Neural cell (in vitro differentiated cells): ENCODE measurements at regions not wholly inside any gene's neighbourhood (a gene's known extent, or its start where the extent isn't known, plus 50 kb on each side); places are given as distances from the start of the nearest gene placed in this dataset.

ENCODE experiments used
- H2AFZ ChIP-seq: fragments of 200-600, 300-800 bp; sonication (generic), shearing (Covaris generic); 2 replicates; pipeline ENCODE4 v1.6.0; 2014; ENCODE audit warnings: low read depth, mild to moderate bottlenecking, antibody characterized with exemption, low read length, moderate library complexity
- H3F3A ChIP-seq: fragments of 200-600 bp; shearing (Covaris generic); 2 replicates; pipeline ENCODE4 v1.6.1; 2016; ENCODE audit warnings: mild to moderate bottlenecking, moderate library complexity, mixed read lengths, antibody characterized with exemption, low read length; ENCODE audit not compliant: insufficient read depth, poor library complexity, severe bottlenecking
- H3K27ac ChIP-seq: fragments of 200-600, 300-800 bp; sonication (generic), shearing (Covaris generic); 2 replicates; pipeline ENCODE4 v1.5.1; 2014; ENCODE audit warnings: mild to moderate bottlenecking, low read length, moderate library complexity
- H3K27me3 ChIP-seq: fragments of 300-800, 200-600 bp; sonication (generic), shearing (Covaris generic); 2 replicates; pipeline ENCODE4 v1.6.0; 2014; ENCODE audit warnings: mild to moderate bottlenecking, low read depth, low read length, moderate library complexity; ENCODE audit not compliant: insufficient read depth
- H3K36me3 ChIP-seq: fragments of 300-800, 200-600 bp; sonication (generic), shearing (Covaris generic); 2 replicates; pipeline ENCODE4 v1.5.1; 2014; ENCODE audit warnings: mild to moderate bottlenecking, antibody characterized with exemption, low read length, moderate library complexity; ENCODE audit not compliant: insufficient read depth
- H3K4me2 ChIP-seq: fragments of 300-800, 200-600 bp; sonication (generic), shearing (Covaris generic); 2 replicates; pipeline ENCODE4 v1.6.0; 2014; ENCODE audit warnings: mild to moderate bottlenecking, low read length
- H3K4me3 ChIP-seq: fragments of 300-800, 200-600 bp; sonication (generic), shearing (Covaris generic); 2 replicates; pipeline ENCODE4 v1.5.1; 2014; ENCODE audit warnings: mild to moderate bottlenecking, low read length, moderate library complexity
- H3K79me2 ChIP-seq: fragments of 200-600 bp; shearing (Covaris generic); replicated peaks from 2 replicates; pipeline ENCODE4 v1.6.0; 2014; ENCODE audit warnings: mild to moderate bottlenecking, low read length, moderate library complexity; ENCODE audit not compliant: insufficient read depth
- H3K9ac ChIP-seq: fragments of 300-800, 200-600 bp; sonication (generic), shearing (Covaris generic); 2 replicates; pipeline ENCODE4 v1.6.1; 2016; ENCODE audit warnings: mild to moderate bottlenecking, low read length, mixed read lengths
- H3K9me2 ChIP-seq: fragments of 200-600 bp; shearing (Covaris generic); 2 replicates; pipeline ENCODE4 v1.6.1; 2016; ENCODE audit warnings: mild to moderate bottlenecking, low read length, mixed read lengths; ENCODE audit not compliant: insufficient read depth
- H3K9me3 ChIP-seq: fragments of 200-600, 300-800 bp; sonication (generic), shearing (Covaris generic); 2 replicates; pipeline ENCODE4 v1.6.1; 2016; ENCODE audit warnings: mild to moderate bottlenecking, mixed run types, low read length, moderate library complexity, mixed read lengths
- H4K20me1 ChIP-seq: fragments of 200-600 bp; shearing (Covaris generic); 2 replicates; pipeline ENCODE4 v1.6.1; 2016; ENCODE audit warnings: mild to moderate bottlenecking, mixed run types; ENCODE audit not compliant: insufficient read depth
- CTCF ChIP-seq: fragments of 450-650 bp; IDR thresholded peaks from 2 replicates; pipeline ENCODE4 v1.5.1; 2014; ENCODE audit warnings: antibody characterized with exemption, mild to moderate bottlenecking, moderate library complexity; ENCODE audit not compliant: poor library complexity, severe bottlenecking
- EP300 ChIP-seq: fragments of 450-650 bp; conservative IDR thresholded peaks from 2 replicates; pipeline ENCODE4 v1.6.1; 2014; ENCODE audit warnings: antibody characterized with exemption, mild to moderate bottlenecking, moderate library complexity; ENCODE audit not compliant: poor library complexity, severe bottlenecking
- EZH2 ChIP-seq: fragments of 200-600, 300-800 bp; shearing (Covaris generic), sonication (generic); IDR thresholded peaks from 2 replicates; pipeline ENCODE4 v1.6.1; 2014; ENCODE audit warnings: antibody characterized with exemption, low read length, borderline replicate concordance, mild to moderate bottlenecking; ENCODE audit not compliant: insufficient read depth, poor library complexity, severe bottlenecking
- MXI1 ChIP-seq: fragments of 450-650 bp; conservative IDR thresholded peaks from 2 replicates; pipeline ENCODE4 v1.6.1; 2014; ENCODE audit warnings: antibody characterized with exemption, mild to moderate bottlenecking; ENCODE audit not compliant: poor library complexity, severe bottlenecking
- POLR2AphosphoS5 ChIP-seq: IDR thresholded peaks from 2 replicates; pipeline ENCODE4 v1.6.1; 2012
- RAD21 ChIP-seq: fragments of 450-650 bp; conservative IDR thresholded peaks from 2 replicates; pipeline ENCODE4 v1.6.1; 2014; ENCODE audit warnings: antibody characterized with exemption, mild to moderate bottlenecking, moderate library complexity
- REST ChIP-seq: IDR thresholded peaks from 2 replicates; pipeline ENCODE4 v1.6.1; 2012; ENCODE audit warnings: borderline replicate concordance
- SMC3 ChIP-seq: fragments of 450-650 bp; conservative IDR thresholded peaks from 2 replicates; pipeline ENCODE4 v1.6.1; 2014; ENCODE audit warnings: antibody characterized with exemption, mild to moderate bottlenecking, moderate library complexity; ENCODE audit not compliant: poor library complexity
- TAF1 ChIP-seq: IDR thresholded peaks from 2 replicates; pipeline ENCODE4 v1.6.1; 2012; ENCODE audit warnings: low read depth

- H3K4me3 ChIP-seq: no peak overlapping the region
- H3K9me3 ChIP-seq: peaks cover 4% of the 10 kb centered on the region
- no peaks in the 10 kb centered on the region for H3K27me3 ChIP-seq
- H2AFZ ChIP-seq: no peak overlapping the region
- no peak overlapping the region for H3K9ac ChIP-seq
- no peak for TF ChIP-seq REST
- no peak for TF ChIP-seq SMC3
- no peak for TF ChIP-seq TAF1
- TF ChIP-seq MXI1: no peak
- TF ChIP-seq POLR2AphosphoS5: no peak
- H3F3A ChIP-seq: no peaks in the 10 kb centered on the region
- no peak overlapping the region for H3K4me2 ChIP-seq
- H3K79me2 ChIP-seq: no peaks in the 10 kb centered on the region
- no peaks in the 10 kb centered on the region for H3K36me3 ChIP-seq
- H3K27ac ChIP-seq: no peak overlapping the region
- no peaks in the 10 kb centered on the region for H4K20me1 ChIP-seq
- H3K9me2 ChIP-seq: no peaks in the 10 kb centered on the region
Observed at GRCh38 chr17:77647531-77647930, 311.0 kb upstream of the TNRC6C start.

- H3K27ac ChIP-seq: no peak overlapping the region
- H3K4me2 ChIP-seq: no peak overlapping the region
- no peaks in the 10 kb centered on the region for H3K36me3 ChIP-seq
- H4K20me1 ChIP-seq: no peaks in the 10 kb centered on the region
- no peaks in the 10 kb centered on the region for H3K27me3 ChIP-seq
- H3K4me3 ChIP-seq: no peak overlapping the region
- H2AFZ ChIP-seq: no peak overlapping the region
- H3F3A ChIP-seq: no peaks in the 10 kb centered on the region
- no peak overlapping the region for H3K9ac ChIP-seq
- no peaks in the 10 kb centered on the region for H3K9me2 ChIP-seq
- peaks cover 4% of the 10 kb centered on the region for H3K9me3 ChIP-seq
- no peak for TF ChIP-seq EP300
- no peak for TF ChIP-seq CTCF
- TF ChIP-seq EZH2: no peak
- TF ChIP-seq RAD21: no peak
- TF ChIP-seq POLR2AphosphoS5: no peak
- TF ChIP-seq SMC3: no peak
- TF ChIP-seq MXI1: no peak
- no peak for TF ChIP-seq REST
- no peak for TF ChIP-seq TAF1
- H3K79me2 ChIP-seq: no peaks in the 10 kb centered on the region
Observed at GRCh38 chr17:77649717-77650211, 308.7 kb upstream of the TNRC6C start.
